ENCODE measurements at regions not wholly inside any gene's neighbourhood (a gene's known extent, or its start where the extent isn't known, plus 50 kb on each side); places are given as distances from the start of the nearest gene placed in this dataset.

DNA sequence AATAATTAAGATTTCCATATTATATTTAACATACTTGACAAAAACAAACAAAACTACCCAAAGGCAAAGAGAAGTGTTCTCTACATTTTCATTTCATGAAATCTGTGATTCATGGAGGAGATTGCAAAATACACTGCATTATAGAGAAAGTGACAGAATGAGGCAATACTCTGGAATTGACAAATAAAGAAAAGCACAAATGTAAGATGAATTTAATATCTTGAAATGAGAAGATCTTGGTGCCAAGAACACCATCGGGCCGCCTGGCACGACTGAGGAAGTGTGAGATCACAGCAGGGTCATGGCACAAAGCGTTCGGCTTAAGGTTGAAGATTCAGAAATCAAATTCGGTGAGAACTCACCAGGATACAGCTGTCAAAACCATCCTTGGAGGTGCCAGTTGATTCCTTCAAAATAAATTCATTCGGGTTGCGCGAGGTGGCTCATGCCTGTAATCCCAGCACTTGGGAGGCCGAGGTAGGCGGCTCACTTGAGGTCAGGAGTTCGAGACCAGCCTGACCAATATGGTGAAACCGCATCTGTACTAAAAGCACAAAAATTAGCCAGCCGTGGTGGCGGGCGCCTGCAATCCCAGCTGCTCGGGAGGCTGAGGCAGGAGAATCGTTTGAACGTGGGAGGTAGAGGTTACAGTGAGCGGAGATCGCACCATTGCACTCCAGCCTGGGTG, 174.0 kb upstream of the PFKP start:
- no peak overlapping the region for H3K4me3 ChIP-seq
- no peaks in the 10 kb centered on the region for H3K9me3 ChIP-seq
- WGBS, 2 donors, result 95 to 96% methylated on average over 21 of the region's 21 CpGs
- H3K4me1 ChIP-seq, result no peaks in the 10 kb centered on the region
- no peaks in the 10 kb centered on the region for H3K36me3 ChIP-seq
- DNase-seq, result no peak
- no peak for TF ChIP-seq EP300 (IDR thresholded peaks at IDR 0.05)
- no peak for TF ChIP-seq POLR2AphosphoS5 (IDR thresholded peaks at IDR 0.05)
- TF ChIP-seq POLR2A (IDR thresholded peaks at IDR 0.05), result no peak
- TF ChIP-seq, protein P1, sequence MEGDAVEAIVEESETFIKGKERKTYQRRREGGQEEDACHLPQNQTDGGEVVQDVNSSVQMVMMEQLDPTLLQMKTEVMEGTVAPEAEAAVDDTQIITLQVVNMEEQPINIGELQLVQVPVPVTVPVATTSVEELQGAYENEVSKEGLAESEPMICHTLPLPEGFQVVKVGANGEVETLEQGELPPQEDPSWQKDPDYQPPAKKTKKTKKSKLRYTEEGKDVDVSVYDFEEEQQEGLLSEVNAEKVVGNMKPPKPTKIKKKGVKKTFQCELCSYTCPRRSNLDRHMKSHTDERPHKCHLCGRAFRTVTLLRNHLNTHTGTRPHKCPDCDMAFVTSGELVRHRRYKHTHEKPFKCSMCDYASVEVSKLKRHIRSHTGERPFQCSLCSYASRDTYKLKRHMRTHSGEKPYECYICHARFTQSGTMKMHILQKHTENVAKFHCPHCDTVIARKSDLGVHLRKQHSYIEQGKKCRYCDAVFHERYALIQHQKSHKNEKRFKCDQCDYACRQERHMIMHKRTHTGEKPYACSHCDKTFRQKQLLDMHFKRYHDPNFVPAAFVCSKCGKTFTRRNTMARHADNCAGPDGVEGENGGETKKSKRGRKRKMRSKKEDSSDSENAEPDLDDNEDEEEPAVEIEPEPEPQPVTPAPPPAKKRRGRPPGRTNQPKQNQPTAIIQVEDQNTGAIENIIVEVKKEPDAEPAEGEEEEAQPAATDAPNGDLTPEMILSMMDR (IDR thresholded peaks at IDR 0.05), result no peak
- H3K27me3 ChIP-seq, result no peaks in the 10 kb centered on the region
- H3K27ac ChIP-seq, result no peak overlapping the region
- intact Hi-C loops (cut with DNase I), result no loop called here

DNA sequence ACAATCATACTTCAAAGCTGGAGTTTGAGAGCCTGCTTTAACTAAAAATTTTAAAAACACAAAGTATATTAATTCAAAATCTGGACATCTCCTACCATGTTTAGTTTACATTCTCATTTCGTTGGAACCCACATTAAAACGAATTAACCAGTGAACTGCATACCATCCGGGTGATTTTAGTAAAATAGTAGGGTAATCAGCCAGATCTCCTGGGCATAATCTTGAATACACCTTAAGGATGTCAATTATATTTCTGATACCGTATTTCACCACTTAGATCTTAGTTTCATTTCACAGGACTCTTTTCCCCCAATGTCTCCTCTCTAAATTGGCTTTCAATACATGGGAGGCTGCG, 175.6 kb upstream of the PFKP start:
- no peaks in the 10 kb centered on the region for H3K36me3 ChIP-seq
- H3K4me1 ChIP-seq, result no peaks in the 10 kb centered on the region
- no peaks in the 10 kb centered on the region for H3K9me3 ChIP-seq
- WGBS, 2 donors, result 89 to 93% methylated on average over 5 of the region's 5 CpGs
- TF ChIP-seq POLR2A (IDR thresholded peaks at IDR 0.05), result no peak
- TF ChIP-seq, protein P1 (IDR thresholded peaks at IDR 0.05), result no peak
- no peak for TF ChIP-seq POLR2AphosphoS5 (IDR thresholded peaks at IDR 0.05)
- TF ChIP-seq EP300 (IDR thresholded peaks at IDR 0.05), result no peak
- H3K27ac ChIP-seq, result no peak overlapping the region
- DNase-seq, result no peak
- H3K4me3 ChIP-seq, result no peak overlapping the region
- intact Hi-C loops (cut with DNase I), result no loop called here
- H3K27me3 ChIP-seq, result no peaks in the 10 kb centered on the region

DNA sequence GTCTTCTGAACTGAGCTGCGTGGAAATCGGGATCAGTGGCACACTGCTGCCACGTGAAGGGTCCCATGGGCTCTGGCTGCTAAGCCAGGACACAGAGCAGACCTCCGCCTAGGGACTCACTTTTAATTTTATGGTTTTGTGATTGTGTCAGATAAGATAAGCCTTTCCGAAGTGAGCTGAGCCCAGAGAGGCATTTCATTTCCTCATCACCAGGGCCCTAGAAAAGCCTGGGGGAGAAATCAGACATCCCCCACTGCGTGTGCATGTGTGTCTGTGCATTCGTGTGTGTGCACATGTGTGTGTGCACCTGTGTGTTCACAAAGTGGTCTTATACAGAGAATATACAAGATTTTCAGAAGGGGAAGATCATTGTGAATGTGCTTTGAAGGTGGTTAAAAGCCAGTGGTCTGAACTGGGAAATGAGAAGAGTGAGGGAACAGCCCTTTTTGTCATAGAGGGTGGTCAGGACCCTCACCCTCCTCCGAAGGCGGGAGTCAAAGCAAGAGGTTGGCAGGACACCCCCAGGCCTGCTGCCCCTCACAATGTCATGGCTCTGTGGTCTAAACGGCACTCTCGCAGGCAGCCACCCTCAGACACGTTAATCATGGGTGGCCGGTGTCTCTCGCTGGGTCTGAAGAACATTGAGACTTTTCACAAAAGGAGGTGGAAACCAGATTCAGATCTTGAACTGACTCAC, 176.1 kb upstream of the PFKP start:
- no peak for TF ChIP-seq EP300 (IDR thresholded peaks at IDR 0.05)
- TF ChIP-seq POLR2AphosphoS5 (IDR thresholded peaks at IDR 0.05), result no peak
- TF ChIP-seq, protein P1 (IDR thresholded peaks at IDR 0.05), result no peak
- no peak for TF ChIP-seq POLR2A (IDR thresholded peaks at IDR 0.05)
- no peak for DNase-seq
- no peak overlapping the region for H3K27ac ChIP-seq
- no peaks in the 10 kb centered on the region for H3K4me1 ChIP-seq
- H3K4me3 ChIP-seq, result no peak overlapping the region
- H3K27me3 ChIP-seq, result no peaks in the 10 kb centered on the region
- no peaks in the 10 kb centered on the region for H3K9me3 ChIP-seq
- WGBS, 2 donors, result 51 to 61% methylated on average over 14 of the region's 14 CpGs
- intact Hi-C loops (cut with DNase I), result no loop called here
- H3K36me3 ChIP-seq, result no peaks in the 10 kb centered on the region

DNA sequence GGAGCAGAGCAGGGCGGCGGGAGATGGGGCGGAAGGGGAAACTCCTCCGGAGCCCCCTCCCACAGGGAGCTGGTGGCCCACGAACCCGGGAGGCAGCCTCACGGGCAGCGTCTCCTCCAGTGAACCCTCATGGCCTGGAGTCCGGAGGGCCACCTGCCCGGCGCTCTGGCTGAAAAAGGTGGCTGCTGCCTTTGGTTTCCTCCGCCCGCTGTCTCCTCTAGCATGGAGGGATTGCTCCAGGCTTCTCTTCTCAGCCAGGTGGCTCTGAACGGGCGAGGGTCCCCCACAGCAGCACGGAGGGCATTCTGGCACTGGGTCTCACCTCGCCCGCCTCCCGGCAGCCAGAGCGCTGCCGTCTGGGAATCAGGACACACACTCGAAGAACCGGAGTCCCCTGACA, 177.3 kb upstream of the PFKP start:
- 95 to 96% methylated on average over 23 of the region's 23 CpGs for WGBS, 2 donors
- intact Hi-C loops (cut with DNase I), result no loop called here
- TF ChIP-seq EP300 (IDR thresholded peaks at IDR 0.05), result no peak
- TF ChIP-seq, protein P1 (IDR thresholded peaks at IDR 0.05), result no peak
- no peak for TF ChIP-seq POLR2AphosphoS5 (IDR thresholded peaks at IDR 0.05)
- TF ChIP-seq POLR2A (IDR thresholded peaks at IDR 0.05), result no peak

More for the DNA sequence above, 177.3 kb upstream of the PFKP start:
- H3K9me3 ChIP-seq, result no peaks in the 10 kb centered on the region
- H3K36me3 ChIP-seq, result no peaks in the 10 kb centered on the region
- no peak for DNase-seq
- H3K27me3 ChIP-seq, result no peaks in the 10 kb centered on the region
- no peak overlapping the region for H3K4me3 ChIP-seq
- H3K27ac ChIP-seq, result no peak overlapping the region
- no peaks in the 10 kb centered on the region for H3K4me1 ChIP-seq

Data from sigmoid colon (tissue), 6 donors.